ENCODE measurements at regions not wholly inside any gene's neighbourhood (a gene's known extent, or its start where the extent isn't known, plus 50 kb on each side); places are given as distances from the start of the nearest gene placed in this dataset.

DNA sequence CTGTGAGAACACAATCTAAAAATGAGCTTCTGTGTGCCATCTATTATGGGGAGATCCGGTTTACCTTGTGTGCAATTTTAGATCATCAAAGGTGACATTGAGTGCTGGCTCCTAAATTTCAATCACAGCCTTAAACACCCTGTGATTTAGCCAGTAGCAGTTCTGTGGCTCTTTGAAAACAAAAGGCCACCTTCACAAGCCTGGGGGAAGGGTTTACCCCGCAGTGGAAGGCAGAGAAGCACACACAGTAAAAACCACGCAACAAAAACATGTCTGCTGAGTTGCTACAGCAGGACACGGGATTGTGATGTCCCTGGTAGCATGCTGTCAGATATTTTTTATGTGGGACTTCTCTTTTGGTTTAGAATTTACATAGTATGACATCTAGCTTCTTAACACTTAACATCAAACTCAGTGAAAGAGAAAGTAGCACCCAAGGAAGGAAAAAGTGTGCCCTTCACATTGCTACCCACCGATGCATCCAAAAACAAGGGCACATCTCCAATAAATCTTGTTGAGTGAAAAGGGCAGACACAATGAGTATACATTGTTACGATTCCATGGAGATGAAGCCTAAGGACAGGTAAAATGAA, 56.1 kb upstream of the RNF152 start:
- DNase-seq: no peak

- DNase-seq: no peak
Observed at GRCh38 chr18:61948281-61948741, 55.5 kb upstream of the RNF152 start.

DNA sequence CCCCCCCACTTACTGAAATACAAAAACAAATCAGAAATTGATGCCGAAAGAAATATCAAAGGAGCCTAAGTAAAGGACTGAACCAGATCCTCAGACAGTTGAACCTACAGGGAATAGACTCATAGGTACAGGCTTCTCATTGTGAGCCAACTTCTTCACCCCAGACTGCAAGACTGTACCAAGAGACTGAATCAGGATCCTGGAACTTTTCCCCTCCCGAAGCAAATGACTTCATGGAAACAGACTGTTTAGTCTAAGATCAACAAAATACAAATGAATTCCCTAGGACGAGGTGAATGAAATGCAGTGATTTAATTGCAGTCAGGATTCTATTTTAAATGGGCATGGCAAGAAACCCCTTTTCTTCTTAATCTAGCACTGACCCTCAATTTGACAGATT, 53.6 kb upstream of the RNF152 start:
- no peak for DNase-seq

- no peak for DNase-seq
Observed at GRCh38 chr18:61943175-61943964, 50.6 kb upstream of the RNF152 start.

Measured in NCI-H774 (cell line).